Loucy (cell line): ENCODE measurements at regions not wholly inside any gene's neighbourhood (a gene's known extent, or its start where the extent isn't known, plus 50 kb on each side); places are given as distances from the start of the nearest gene placed in this dataset.

Experiments
- CTCF ChIP-seq: fragments of 200-600 bp; sonication (generic); conservative IDR thresholded peaks from 2 replicates; pipeline ENCODE4 v1.5.1; 2014; ENCODE audit warnings: mild to moderate bottlenecking, antibody characterized with exemption, low read length
- EZH2phosphoT487 ChIP-seq: fragments of 200-600 bp; IDR thresholded peaks from 2 replicates; pipeline ENCODE4 v1.6.1; 2018; ENCODE audit warnings: antibody characterized with exemption, mild to moderate bottlenecking, moderate library complexity, borderline replicate concordance

DNA sequence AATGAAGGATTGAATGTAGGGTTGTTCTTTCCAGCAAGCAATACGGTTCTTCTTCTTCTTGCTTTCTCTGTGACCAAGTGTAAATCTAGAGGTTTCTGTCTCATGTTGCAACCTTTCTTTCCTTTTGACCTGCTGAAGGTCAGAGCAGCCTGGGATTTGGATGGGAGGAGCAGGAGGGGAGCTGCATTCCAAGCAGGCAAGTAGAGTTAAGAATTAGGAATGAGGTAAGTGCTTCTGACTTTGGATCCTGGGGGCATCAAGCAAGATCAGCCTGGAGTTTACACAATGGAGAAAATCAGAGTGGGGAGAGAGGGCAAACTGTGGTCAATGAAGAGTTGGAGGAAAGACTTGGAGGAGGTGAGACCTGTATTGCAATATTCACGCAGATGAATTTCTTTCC, 225.6 kb upstream of the ZBED5 start:
- TF ChIP-seq CTCF (no peak), EZH2phosphoT487 (no peak)
